GM19397 (cell line): ENCODE measurements at regions not wholly inside any gene's neighbourhood (a gene's known extent, or its start where the extent isn't known, plus 50 kb on each side); places are given as distances from the start of the nearest gene placed in this dataset.
"Not testable (repeated sequence)": the region's sequence is repeated elsewhere in the genome, so short reads cannot be mapped to it uniquely, and the experiment has no call there.

Source experiments
- ATAC-seq: cut with Tn5 transposase; IDR thresholded peaks from one replicate; pipeline ENCODE4 v1.9.1; 2021; ENCODE audit warnings: mild to moderate bottlenecking, moderate library complexity; ENCODE audit not compliant: unreplicated experiment

- no peak for ATAC-seq
Observed at GRCh38 chr6:9083108-9083507, 647.8 kb upstream of the SLC35B3 start.

GRCh38 chr6:9066726-9067125, 631.4 kb upstream of the SLC35B3 start:
- ATAC-seq, result no peak

DNA sequence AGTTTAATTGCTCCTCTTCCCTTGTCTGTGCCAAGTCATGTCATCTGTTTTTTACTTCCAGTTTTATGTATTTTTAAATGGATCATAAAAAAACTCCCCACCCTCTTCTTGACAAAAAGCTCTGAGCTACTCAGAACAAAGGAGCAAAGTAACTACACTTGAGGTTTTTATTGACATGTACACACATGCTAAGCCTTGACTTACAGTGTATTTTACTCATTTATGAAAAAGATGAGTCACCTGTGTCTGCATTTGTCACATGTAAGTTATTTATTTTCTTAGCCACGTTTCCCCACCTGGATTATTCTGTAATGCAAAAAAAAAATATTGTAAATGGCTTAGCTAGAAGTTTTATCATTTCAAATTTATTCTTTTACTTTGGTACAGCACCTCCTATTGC, 628.8 kb upstream of the SLC35B3 start:
- no peak for ATAC-seq

GRCh38 chr6:9062596-9062995, 627.3 kb upstream of the SLC35B3 start:
- no peak for ATAC-seq

GRCh38 chr6:9057937-9058336, 622.6 kb upstream of the SLC35B3 start:
- ATAC-seq, result no peak

DNA sequence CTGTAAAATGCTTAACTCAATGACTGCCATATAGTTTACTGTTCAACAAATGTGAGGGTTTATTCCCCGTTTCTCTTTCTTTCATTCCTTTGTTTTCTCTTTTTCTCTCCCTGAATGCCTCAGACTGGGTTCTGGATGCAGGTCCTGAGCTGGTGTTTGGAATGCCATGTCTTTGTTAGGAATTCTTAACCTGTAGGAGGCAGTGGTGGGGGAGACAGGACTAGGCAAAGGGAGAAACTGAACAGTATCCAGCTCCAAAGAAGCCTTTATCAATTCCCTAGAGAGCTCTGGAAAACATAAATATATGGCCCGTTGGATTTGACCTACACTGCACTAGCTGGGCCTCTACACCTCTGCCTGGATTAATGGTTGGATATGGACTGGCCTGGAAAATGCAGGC, 621.2 kb upstream of the SLC35B3 start:
- ATAC-seq, result no peak

- no peak for ATAC-seq
Observed at GRCh38 chr6:9044426-9044825, 609.1 kb upstream of the SLC35B3 start.

DNA sequence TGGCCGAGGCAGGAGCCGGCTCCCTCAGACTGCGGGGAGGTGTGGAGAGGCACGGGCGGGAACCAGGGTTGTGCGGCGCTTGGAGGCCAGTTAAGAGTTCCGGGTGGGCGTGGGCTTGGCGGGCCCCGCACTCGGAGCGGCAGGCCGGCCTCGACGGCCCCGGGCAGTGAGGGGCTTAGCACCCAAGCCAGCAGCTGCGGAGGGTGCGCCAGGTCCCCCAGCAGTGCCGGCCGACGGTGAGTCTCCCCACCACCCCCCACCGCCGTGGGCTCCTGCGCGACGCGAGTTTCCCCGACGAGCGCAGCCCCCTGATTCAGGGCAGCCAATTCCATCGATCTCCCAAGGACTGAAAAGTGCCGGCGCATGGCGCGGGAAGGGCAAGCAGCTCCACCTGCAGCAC, 605.4 kb upstream of the SLC35B3 start:
- no peak for ATAC-seq

- ATAC-seq, result no peak
Observed at GRCh38 chr6:9039258-9039657, 603.9 kb upstream of the SLC35B3 start.

- no peak for ATAC-seq
Observed at GRCh38 chr6:9028086-9028485, 592.7 kb upstream of the SLC35B3 start.

- ATAC-seq, result no peak
Observed at GRCh38 chr6:9025796-9026394, 590.5 kb upstream of the SLC35B3 start.

- no peak for ATAC-seq
Observed at GRCh38 chr6:9025228-9025627, 589.9 kb upstream of the SLC35B3 start.

GRCh38 chr6:9024246-9024645, 588.9 kb upstream of the SLC35B3 start:
- not testable (repeated sequence) for ATAC-seq

DNA sequence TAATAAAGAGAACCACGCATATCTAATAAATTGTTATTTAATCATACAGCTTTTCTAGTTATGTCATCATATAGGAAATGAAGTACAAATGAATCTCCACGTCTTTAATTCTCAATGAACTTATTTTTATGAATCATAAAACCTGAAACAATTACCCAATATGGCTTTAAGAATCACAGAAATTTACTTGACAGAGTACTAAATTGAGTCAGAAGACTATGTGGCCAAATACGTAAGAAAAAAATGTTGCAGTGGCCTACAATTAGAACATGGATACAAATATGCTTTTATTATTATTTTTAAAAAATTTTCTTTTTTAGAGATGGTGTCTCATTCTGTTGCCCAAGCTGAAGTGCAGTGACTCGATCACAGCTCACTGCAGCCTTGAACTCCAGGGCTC, 584.7 kb upstream of the SLC35B3 start:
- ATAC-seq, result no peak

GRCh38 chr6:9009931-9010330, 574.6 kb upstream of the SLC35B3 start:
- no peak for ATAC-seq

- no peak for ATAC-seq
Observed at GRCh38 chr6:9007027-9007426, 571.7 kb upstream of the SLC35B3 start.

DNA sequence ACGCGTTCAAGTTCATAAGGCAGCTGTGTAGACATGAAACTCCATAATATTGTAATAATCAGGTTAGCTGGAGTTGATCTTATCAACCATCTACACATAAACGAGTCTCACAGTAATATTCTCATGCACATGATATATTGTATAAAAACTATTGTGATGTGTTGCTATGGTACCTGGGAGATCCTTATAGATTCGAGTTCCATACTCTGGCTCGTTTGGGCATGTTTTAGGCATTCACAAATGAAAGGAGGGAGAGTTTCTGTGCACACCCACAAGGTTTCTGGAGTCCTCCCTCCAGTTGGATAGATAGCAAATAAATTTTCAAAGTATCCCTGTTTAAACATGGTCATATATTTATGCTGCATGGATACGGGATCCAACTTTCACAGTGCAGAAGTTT, 567.5 kb upstream of the SLC35B3 start:
- no peak for ATAC-seq

- no peak for ATAC-seq
Observed at GRCh38 chr6:8995156-8995555, 559.8 kb upstream of the SLC35B3 start.

DNA sequence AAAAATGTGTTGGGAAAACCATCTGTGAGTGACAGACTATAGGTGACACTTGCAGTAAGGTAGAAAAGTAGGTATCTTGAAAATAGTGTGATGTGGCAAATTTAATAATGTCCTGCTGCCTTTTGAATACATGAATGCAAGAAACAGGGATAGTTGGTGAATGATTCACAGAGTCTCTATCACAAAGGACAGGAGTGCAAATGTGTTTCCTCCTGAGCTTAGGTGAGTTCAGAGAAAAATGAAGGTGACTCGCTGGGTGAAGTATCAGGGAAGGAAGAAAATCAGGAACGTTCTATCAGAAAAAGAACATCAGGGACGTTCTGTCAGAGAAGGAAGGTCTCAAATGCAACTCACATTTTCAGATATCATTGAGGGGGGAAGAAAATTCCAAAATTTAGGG, 557.8 kb upstream of the SLC35B3 start:
- no peak for ATAC-seq

GRCh38 chr6:8991844-8992243, 556.5 kb upstream of the SLC35B3 start:
- ATAC-seq, result no peak

- ATAC-seq, result no peak
Observed at GRCh38 chr6:8990075-8990474, 554.7 kb upstream of the SLC35B3 start.

DNA sequence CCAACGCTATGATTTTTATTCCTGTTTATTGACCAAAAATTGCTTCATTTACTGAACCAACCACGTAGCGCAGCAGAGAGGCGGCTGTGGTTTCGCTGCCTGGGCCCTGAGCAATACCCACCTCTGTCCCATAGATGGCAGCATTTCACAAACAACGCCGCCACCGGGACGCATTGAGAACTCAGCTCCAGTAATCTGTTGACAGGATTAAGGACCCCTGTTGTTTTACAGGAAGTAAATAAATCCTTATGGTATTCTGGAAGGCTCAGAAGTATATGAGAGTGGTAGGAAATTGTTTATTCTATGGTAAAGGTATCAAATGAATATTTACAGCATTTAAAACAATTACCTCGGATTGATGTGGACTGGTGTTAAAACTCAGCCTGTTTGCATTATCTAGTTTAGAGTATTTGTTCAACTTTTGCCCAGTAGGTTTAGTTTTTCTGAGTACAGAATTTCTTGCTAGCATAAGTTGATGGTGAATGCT, 547.9 kb upstream of the SLC35B3 start:
- peak; percentile 100 for ATAC-seq

DNA sequence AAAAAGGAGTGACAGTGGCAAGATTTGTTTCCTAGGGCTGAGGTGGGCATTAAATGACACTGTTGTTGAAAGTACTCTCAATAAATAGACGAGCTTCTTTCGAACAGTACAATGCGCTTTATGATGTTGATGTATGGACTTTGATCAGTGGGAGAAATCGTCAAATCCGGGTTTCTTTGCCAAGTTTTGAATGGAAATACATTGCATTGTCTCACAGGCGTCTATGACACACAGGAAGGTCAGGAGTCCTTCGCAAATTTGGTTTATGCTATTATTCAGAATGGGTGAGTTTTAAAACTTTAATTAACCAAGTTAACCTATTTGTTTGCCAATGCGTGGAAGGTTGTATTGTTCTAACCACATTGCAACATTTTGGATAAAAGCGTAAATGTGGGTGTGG, 547.3 kb upstream of the SLC35B3 start:
- no peak for ATAC-seq
